HG03135 (cell line): ENCODE measurements at regions not wholly inside any gene's neighbourhood (a gene's known extent, or its start where the extent isn't known, plus 50 kb on each side); places are given as distances from the start of the nearest gene placed in this dataset.
"Not testable (repeated sequence)": the region's sequence is repeated elsewhere in the genome, so short reads cannot be mapped to it uniquely, and the experiment has no call there.

ENCODE experiments used
- ATAC-seq: cut with Tn5 transposase; IDR thresholded peaks from one replicate; pipeline ENCODE4 v1.9.1; 2021; ENCODE audit warnings: mild to moderate bottlenecking, moderate library complexity; ENCODE audit not compliant: unreplicated experiment

GRCh38 chr11:82076126-82076525 is 657.5 kb downstream of the FAM181B start:
- no peak for ATAC-seq

GRCh38 chr11:82059505-82059904 is 674.2 kb downstream of the FAM181B start:
- no peak for ATAC-seq

- ATAC-seq, result no peak
These were observed 677.2 kb downstream of the FAM181B start for GRCh38 chr11:82056450-82056849.

- ATAC-seq, result no peak
These were observed 684.5 kb downstream of the FAM181B start for GRCh38 chr11:82049199-82049598.

- ATAC-seq, result no peak
These were observed 686.5 kb downstream of the FAM181B start for GRCh38 chr11:82047200-82047599.

GRCh38 chr11:82046778-82047177 is 686.9 kb downstream of the FAM181B start:
- ATAC-seq, result no peak

- no peak for ATAC-seq
These were observed 687.8 kb downstream of the FAM181B start for GRCh38 chr11:82045748-82046457.

- ATAC-seq, result no peak
These were observed 690.3 kb downstream of the FAM181B start for GRCh38 chr11:82043316-82043715.

GRCh38 chr11:82041764-82042163 is 691.9 kb downstream of the FAM181B start:
- no peak for ATAC-seq

- no peak for ATAC-seq
These were observed 695.5 kb downstream of the FAM181B start for GRCh38 chr11:82038154-82038553.

- no peak for ATAC-seq
These were observed 699.1 kb downstream of the FAM181B start for GRCh38 chr11:82034527-82034926.

- not testable (repeated sequence) for ATAC-seq
These were observed 706.3 kb downstream of the FAM181B start for GRCh38 chr11:82027335-82027734.

GRCh38 chr11:82024760-82025159 is 708.9 kb downstream of the FAM181B start:
- ATAC-seq, result no peak

GRCh38 chr11:82012276-82012675 is 721.4 kb downstream of the FAM181B start:
- no peak for ATAC-seq

GRCh38 chr11:82009133-82009532 is 724.5 kb downstream of the FAM181B start:
- ATAC-seq, result no peak

- no peak for ATAC-seq
These were observed 726.1 kb downstream of the FAM181B start for GRCh38 chr11:82007521-82007920.

GRCh38 chr11:82004537-82005213 is 729.0 kb downstream of the FAM181B start:
- ATAC-seq, result no peak

GRCh38 chr11:82003671-82004515 is 729.8 kb downstream of the FAM181B start:
- ATAC-seq, result no peak

GRCh38 chr11:82003024-82003423 is 730.6 kb downstream of the FAM181B start:
- ATAC-seq, result no peak

- ATAC-seq, result no peak
These were observed 737.8 kb downstream of the FAM181B start for GRCh38 chr11:81995889-81996288.

- ATAC-seq, result no peak
These were observed 739.9 kb downstream of the FAM181B start for GRCh38 chr11:81993755-81994154.
